ENCODE measurements at regions not wholly inside any gene's neighbourhood (a gene's known extent, or its start where the extent isn't known, plus 50 kb on each side); places are given as distances from the start of the nearest gene placed in this dataset.
A peak's percentile ranks its signal among the peaks of the same experiment; 100 is the strongest.
"Not testable (repeated sequence)": the region's sequence is repeated elsewhere in the genome, so short reads cannot be mapped to it uniquely, and the experiment has no call there.

GRCh38 chr5:152529440-152529839, 124.4 kb upstream of the NMUR2 start:
- DNase-seq, result no peak

DNA sequence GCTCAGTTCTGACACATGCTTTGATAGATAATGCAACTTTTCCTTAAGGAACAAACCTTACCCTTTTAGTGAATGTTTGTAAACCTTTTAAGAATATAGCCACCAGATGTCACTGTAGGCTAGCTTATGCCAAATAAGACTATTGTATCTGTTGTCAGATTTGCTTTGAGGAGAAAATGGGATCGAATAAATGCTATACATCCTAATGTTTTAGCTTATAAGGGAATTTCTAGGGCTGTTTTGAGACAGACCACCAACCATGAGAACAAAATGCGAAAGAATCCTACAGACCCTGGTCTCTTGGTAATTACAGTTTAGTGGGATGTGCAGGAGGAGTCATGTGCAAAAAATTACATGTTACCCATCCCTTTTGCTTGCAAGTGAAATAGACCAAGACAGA, 127.6 kb upstream of the NMUR2 start:
- no peak for DNase-seq

- no peak for DNase-seq
These were observed 129.6 kb upstream of the NMUR2 start for GRCh38 chr5:152534641-152535040.

DNA sequence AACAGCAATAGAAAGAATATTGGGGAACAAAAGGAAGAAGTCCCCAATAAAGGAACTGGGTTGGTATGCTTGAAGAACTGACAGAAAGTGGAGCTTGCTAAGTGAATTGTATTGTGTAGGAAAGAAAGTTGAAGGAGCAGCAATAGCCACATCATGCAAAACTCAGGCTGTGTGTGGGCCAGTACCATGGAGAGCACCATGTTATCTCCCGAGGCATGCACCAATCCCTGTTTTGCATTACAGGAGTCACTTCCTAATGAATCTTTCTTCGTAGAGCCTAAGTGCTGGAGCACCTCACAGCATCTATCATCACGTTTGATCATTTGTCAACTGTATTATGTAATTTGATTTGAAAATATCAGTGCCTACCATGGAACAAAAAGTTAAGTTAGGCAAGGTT, 137.7 kb upstream of the NMUR2 start:
- no peak for DNase-seq

DNA sequence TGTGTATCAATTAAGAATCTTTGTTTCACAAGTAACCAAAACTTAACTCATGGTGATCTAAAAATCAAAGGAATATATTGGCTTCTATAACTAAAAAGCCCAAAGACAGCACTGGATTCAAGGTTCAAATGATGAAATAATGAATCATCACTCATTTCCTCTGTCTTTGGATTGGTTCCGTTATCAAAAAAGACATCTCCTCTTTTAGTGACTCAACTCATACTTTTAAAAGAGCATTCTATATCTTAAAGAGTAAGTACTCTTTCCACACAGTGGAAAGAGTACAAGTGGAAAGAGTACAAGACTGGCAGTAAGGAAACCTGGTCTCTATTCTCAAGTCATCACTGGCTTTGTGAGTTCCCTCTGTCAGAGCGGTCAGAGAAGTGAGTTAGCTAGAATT, 141.4 kb upstream of the NMUR2 start:
- DNase-seq, result no peak

GRCh38 chr5:152547202-152547601, 142.1 kb upstream of the NMUR2 start:
- no peak for DNase-seq

GRCh38 chr5:152549709-152550108, 144.6 kb upstream of the NMUR2 start:
- no peak for DNase-seq

DNA sequence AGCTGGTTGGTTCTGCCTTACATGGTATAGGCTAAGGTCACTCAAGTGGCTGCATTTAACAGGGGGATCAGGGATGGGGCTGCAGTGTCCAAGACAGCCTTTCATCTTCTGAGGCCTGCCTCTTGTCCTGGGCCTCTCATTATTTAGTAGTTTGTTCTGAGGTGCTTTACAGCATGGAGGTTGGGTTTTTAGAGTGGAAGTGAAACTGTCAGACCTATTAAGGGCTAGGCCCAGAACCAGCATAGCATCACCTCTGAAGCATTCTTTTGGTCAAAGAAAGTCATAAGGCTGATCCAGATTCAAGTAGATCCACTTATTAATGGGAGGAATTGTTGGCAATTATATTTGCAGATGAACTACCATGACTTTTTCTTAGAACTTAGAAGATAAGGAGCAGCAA, 146.0 kb upstream of the NMUR2 start:
- no peak for DNase-seq

DNA sequence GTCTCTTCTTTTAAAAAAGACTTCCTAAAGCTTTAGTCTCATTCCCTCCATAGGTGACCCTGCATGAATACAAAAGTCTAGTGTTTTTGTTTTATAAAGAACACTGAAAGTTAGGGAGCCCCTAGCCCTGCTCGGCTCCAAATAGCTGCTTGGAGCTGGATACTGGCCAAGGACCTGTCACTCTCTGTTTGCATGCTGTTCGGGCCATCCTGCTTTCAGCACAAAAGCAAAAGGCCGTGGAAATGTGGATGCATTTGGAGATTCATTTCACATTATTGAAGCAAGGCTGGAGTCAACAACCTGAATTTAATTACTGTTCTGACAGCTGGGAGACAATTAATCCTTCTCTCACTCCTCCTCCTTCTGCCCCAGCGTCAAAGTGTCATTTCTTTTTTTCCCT, 151.7 kb upstream of the NMUR2 start:
- no peak for DNase-seq

GRCh38 chr5:152560512-152561137, 155.5 kb upstream of the NMUR2 start:
- DNase-seq, result peak; percentile 18 to 28

GRCh38 chr5:152568016-152568415, 162.9 kb upstream of the NMUR2 start:
- no peak for DNase-seq

DNA sequence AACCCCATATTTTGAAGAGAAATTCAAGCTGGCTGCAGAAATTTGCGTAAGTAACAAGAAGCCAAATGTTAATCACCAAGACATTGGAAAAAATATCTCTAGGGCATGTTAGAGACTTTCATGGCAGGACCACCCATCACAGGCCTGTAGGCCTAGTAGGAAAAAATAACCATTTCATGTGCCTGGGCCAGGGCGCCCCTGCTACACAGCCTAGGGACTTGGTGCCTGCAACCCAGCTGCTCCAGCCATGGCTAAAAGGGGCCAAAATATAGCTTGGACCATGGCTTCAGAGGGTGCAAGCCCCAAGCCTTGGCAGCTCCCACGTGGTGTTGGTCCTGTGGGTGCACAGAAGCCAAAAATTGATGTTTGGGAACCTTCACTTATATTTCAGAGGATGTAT, 167.7 kb upstream of the NMUR2 start:
- no peak for DNase-seq

- DNase-seq, result no peak
These were observed 179.0 kb upstream of the NMUR2 start for GRCh38 chr5:152584103-152584502.

- no peak for DNase-seq
These were observed 187.3 kb upstream of the NMUR2 start for GRCh38 chr5:152592416-152592815.

GRCh38 chr5:152593388-152593787, 188.3 kb upstream of the NMUR2 start:
- DNase-seq, result no peak

GRCh38 chr5:152595405-152595804, 190.3 kb upstream of the NMUR2 start:
- no peak for DNase-seq

DNA sequence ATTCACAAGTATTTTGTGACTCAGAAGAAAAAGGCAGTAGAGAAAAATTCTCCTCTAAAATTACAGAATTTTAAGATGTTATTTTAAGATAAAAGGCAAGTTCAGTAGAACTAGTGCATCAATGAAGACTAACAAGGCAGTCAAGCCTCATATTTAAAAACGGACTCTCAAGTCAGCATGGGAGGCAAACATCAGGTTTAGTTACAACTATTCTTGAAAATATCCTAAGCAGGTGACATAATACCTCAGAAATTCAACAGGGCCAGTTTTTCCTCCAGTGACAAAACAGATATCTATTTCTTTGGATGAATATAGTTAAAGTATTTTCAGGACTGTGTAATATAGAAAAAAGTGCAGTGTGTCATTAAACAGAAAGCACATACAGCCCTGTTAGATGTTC, 194.0 kb upstream of the NMUR2 start:
- DNase-seq, result no peak

DNA sequence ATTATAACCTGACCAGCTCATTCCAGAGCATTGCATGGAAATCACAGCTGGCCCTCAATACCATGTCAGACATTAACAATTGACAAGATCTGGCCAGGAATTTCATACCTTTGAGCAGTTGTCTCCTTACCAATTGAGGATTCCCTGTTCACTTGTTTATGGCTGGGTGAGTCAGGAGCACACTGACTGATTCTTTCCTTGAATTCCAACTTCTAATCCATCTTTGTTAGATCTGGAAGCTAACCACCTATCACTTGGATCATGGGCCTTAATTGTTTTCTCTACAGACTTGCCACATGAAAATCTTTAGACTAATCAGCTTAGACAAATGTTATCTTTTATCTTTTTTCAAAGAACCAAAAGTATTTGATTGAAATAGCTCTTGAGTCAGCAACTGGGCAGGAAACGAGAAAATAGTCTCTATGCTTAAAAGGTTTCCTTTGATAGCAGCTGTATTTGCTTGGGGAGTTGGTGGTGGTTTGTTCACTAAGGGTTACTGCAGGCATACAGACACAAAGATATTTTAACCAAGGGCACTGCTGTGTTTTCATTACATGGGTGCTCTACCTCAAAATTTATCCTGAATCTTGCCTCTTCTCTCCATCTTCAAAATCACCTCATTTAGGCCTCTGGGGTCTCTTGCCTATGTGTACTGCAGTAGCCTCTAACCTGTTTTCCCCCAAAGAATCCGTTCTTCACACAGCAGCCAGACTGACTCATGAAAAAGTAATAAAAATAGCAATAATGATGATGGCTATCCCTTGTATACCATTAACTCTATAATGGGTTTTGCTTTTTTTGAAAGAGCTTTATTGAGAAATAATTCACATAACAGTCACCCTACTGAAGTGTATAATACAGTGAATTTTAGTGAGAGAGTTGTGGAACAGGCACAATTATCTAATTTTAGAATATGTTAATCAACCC, 197.0 kb upstream of the NMUR2 start:
- no peak for DNase-seq

DNA sequence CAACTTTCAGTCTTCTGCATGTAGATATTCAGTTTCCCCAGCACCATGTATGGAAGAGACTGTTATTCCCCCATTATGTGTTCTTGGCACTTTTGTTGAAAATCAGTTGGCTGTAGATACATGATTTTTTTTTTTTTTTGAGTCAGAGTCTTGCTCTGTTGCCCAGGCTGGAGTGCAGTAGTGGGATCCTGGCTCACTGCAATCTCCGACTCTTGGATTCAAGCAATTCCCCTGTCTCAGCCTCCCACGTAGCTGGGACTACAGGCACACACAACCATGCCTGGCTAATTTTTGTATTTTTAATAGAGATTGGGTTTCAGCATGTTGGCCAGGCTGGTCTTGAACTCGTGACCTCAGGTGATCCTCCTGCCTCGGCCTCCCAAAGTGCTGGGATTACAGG, 201.0 kb upstream of the NMUR2 start:
- DNase-seq, result not testable (repeated sequence)

GRCh38 chr5:152606776-152607364, 201.8 kb upstream of the NMUR2 start:
- no peak for DNase-seq

DNA sequence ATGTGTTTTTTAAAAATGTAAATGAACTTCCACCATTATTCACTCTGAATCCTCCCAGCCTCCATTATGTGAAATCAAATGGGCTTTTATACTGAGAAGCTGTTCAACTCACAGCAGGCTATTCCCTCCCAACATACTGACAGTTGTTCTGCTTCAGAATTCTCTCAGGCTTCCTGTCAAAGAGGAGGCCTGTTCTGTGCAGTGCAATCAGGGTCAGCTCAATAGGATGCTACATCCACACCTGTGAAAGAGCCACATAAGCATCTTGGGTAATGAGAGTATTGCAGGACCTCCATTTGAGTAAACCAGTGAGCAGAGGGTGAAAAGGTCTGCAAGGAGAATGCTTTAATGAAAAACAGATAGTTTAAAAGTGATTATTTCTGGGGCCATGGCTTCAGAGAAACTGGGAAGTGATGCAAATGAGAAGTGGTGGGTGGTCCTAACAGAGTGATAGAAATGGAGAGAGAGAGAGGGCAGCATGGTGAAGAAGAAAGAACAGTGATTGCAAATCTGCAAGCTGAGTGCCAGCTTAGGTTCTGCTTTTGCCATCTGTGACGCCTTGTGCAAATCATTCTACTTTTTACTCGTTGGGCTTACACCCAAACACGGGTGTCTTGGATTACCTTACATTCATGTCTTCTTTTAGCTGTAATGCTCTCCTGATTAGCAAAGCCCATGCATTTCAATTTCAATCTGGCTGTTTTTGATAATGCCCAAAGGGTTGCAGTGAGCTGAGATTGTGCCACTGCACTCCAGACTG, 202.5 kb upstream of the NMUR2 start:
- DNase-seq, result no peak

DNA sequence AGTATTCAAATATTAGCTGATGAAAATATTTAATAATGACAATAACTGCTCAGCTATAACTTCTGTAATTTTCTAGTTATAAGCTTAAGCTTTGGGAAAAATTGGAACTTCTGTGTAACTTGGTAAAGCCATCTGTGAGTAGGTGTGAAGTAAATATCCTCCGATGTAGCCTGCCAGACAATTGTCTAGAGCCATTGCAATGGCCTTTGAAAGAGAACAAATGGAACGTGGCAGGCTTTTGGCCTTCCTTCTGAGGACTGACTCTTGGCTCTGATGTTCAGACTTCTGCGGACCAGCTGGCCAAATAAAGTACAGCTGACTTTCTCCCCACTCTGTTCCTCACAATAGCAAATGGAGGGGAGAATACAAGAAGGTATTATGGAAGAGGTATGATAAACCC, 203.4 kb upstream of the NMUR2 start:
- DNase-seq, result no peak

DNA sequence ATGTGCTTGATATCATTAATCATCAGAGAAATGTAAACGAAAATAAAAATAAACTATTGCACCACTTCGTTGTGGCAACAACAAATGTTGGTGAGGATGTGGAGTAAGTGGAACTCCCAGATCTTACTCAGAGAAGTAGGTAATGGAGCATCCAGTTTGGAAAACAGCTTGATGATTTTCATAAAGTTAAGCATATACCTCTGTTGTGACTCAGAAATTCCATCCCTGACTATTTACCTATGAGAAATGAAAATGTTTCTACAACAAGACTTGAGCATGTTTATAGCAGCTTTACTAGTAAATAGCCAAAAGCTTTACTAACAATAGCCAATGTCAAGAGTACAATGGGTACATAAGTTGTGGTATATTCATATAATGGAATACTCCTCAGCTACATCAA, 214.7 kb upstream of the NMUR2 start:
- no peak for DNase-seq
